Activated B cell treated with CpG ODN at 0.5 μM for 24 hours (primary cell): ENCODE measurements at regions not wholly inside any gene's neighbourhood (a gene's known extent, or its start where the extent isn't known, plus 50 kb on each side); places are given as distances from the start of the nearest gene placed in this dataset.

Experiments used
- ATAC-seq: fragments of 200-7000 bp; cut with Tn5 transposase; one replicate; pipeline ENCODE4 v1.10.0; 2021; ENCODE audit warnings: low read depth, mild to moderate bottlenecking, moderate library complexity
- CTCF ChIA-PET: fragments of 350-600 bp; sonication (Branson Sonifier 250); formaldehyde crosslinking; loops from one replicate; lab custom pipeline; 2021; ENCODE audit warnings: antibody characterized with exemption; lab: Charles Lee
- POLR2A ChIA-PET: fragments of 350-600 bp; sonication (Branson Sonifier 250); formaldehyde crosslinking; loops from one replicate; lab custom pipeline; 2021; ENCODE audit warnings: antibody characterized with exemption; lab: Charles Lee
- DNase-seq: peaks from one replicate; pipeline ENCODE4 v3.0.0; 2022
- H3K27ac Mint-ChIP-seq: one replicate; pipeline ENCODE4 v1.8.0; 2020; ENCODE audit warnings: mixed read lengths
- H3K27me3 Mint-ChIP-seq: one replicate; pipeline ENCODE4 v1.8.0; 2021; ENCODE audit warnings: mixed read lengths
- H3K36me3 Mint-ChIP-seq: one replicate; pipeline ENCODE4 v1.8.0; 2021; ENCODE audit warnings: low read depth, mixed read lengths
- H3K4me1 Mint-ChIP-seq: one replicate; pipeline ENCODE4 v1.8.0; 2021; ENCODE audit warnings: mixed read lengths
- H3K4me3 Mint-ChIP-seq: one replicate; pipeline ENCODE4 v1.8.0; 2020; ENCODE audit warnings: mild to moderate bottlenecking, mixed read lengths
- H3K9me3 Mint-ChIP-seq: one replicate; pipeline ENCODE4 v1.8.0; 2020; ENCODE audit warnings: mixed read lengths
- intact Hi-C: fragments of 100-400 bp; cut with micrococcal nuclease; formaldehyde crosslinking; loops from one replicate; pipeline ENCODE4 v1.15.1; 2024
- TF ChIP-seq, protein P1 (sequence below): fragments of 200-600 bp; IDR thresholded peaks from one replicate; pipeline ENCODE4 v1.8.0; 2022; ENCODE audit warnings: antibody characterized with exemption, mild to moderate bottlenecking

DNA sequence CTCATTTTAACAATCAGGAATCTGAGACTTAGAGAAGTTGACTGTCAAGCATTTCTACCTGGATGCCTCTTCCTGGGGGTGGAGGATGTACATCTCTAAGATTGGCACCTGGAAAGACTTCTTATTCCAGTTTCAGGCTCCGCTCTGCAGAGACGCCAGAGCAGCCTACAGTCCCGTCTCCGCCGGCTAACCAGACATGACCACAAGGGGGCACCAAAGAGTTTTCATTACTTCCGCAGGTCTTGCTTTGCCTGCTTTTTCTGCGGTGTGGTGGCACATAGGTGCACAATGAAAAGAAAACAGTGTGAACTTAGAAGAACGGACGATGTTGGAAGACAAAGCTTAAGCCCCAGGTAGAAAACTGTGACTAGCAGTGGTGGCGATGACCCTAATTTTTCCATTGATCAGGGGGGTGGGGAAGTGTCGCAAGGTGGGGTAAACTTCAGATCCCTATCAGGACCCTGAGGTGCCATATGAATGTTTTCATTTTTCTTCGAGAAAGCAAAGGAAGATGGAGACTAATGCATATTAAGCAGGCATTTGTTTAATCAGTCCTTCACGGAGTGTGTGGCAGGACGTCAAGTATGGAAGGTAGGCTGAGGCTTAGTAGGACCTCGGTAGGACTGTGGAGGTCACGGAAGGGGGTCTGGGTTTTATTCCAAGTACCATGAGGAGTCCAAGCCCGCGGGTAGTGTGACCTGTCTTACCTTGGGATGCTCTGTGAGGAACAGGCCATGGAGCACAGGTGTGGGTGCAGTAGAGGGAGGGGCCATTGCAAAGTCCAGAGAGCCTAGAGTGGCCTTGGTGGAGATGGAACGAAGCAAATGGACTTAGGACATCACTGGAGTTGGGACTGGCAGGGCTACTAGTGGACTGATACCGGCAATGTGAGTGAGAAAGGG is 60.1 kb upstream of the SORCS3 start:
- Mint-ChIP-seq H3K27ac (no peak overlapping the region), H3K9me3 (no peaks in the 10 kb centered on the region), H3K27me3 (peaks cover 21% of the 10 kb centered on the region), H3K36me3 (no peaks in the 10 kb centered on the region), H3K4me3 (no peak overlapping the region), H3K4me1 (no peaks in the 10 kb centered on the region)
- peak; percentile 54 for ATAC-seq
- DNase-seq: peak; percentile 21
- TF ChIP-seq, protein P1, sequence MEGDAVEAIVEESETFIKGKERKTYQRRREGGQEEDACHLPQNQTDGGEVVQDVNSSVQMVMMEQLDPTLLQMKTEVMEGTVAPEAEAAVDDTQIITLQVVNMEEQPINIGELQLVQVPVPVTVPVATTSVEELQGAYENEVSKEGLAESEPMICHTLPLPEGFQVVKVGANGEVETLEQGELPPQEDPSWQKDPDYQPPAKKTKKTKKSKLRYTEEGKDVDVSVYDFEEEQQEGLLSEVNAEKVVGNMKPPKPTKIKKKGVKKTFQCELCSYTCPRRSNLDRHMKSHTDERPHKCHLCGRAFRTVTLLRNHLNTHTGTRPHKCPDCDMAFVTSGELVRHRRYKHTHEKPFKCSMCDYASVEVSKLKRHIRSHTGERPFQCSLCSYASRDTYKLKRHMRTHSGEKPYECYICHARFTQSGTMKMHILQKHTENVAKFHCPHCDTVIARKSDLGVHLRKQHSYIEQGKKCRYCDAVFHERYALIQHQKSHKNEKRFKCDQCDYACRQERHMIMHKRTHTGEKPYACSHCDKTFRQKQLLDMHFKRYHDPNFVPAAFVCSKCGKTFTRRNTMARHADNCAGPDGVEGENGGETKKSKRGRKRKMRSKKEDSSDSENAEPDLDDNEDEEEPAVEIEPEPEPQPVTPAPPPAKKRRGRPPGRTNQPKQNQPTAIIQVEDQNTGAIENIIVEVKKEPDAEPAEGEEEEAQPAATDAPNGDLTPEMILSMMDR: no peak
- intact Hi-C loops: loop anchor here (5.0 kb wide), 1 partner anchor 289 kb away; no protein-coding TSS in a partner anchor
- POLR2A ChIA-PET: no interaction called here
- CTCF ChIA-PET: interaction anchor here (1.0 to 1.7 kb wide), 2 partner anchors 10 to 33 kb away, joined by 3 to 5 read pairs; no protein-coding TSS in a partner anchor

DNA sequence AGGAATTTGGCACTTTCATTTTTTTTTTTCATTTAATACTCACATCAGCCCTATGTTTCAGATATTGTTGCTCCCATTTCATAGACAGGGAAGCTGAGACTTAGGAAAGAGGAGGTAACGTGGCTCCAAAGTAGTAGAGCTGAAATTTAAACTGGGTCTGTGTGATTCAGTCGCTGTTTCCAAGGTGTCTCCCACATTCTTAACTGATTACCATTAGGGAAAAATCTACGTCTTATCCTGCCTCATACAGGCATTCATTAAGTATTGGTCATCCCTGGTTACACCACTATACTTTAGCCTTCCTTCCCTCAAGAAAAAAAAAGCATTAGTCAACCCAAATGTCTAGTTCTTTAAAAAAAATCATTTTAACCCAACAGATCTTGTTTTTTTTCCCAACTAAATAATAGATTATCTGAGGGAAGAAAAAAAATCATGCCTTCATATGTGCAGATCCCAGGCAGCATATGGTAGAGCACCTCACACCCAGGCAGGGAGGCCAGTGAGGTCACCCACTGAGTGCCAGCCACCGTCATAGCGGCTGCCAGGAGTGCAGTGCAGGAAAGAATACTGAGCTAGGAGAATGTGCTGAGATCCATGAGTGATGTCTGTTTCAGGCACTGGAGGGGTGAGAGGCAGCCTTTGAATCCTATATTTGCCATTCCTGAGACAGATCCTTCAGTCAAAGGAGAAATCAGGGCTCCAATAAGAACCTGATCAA is 59.0 kb upstream of the SORCS3 start:
- ChIA-PET POLR2A (no interaction called here), CTCF (interaction anchor here (1.0 kb wide), 1 partner anchor 32 kb away, joined by 3 read pairs; no protein-coding TSS in a partner anchor)
- Mint-ChIP-seq H3K4me3 (no peak overlapping the region), H3K36me3 (no peaks in the 10 kb centered on the region), H3K9me3 (no peaks in the 10 kb centered on the region), H3K27me3 (peaks cover 21% of the 10 kb centered on the region), H3K4me1 (no peaks in the 10 kb centered on the region), H3K27ac (no peak overlapping the region)
- DNase-seq (no peak), ATAC-seq (no peak)
- intact Hi-C loops: loop anchor here (5.0 kb wide), 1 partner anchor 290 kb away; no protein-coding TSS in a partner anchor
- TF ChIP-seq, protein P1: no peak

DNA sequence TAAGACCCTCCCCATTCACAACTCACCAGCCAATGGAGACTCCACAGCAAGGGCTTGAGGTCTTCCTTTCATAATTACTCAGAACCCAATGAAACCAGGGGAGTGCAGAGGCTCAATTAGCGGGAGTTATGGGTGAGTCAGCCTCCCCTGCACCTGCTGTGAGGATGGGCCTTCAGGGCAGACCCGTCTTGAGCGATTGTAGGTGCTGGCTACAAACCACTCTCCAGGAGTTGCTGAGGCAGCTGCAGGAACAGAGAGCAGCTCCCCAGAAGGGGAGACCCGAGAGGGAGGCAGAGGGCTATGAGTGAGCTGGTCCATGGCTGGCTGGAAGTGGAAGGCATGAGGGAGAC is 58.5 kb upstream of the SORCS3 start:
- Mint-ChIP-seq H3K27ac (no peak overlapping the region), H3K27me3 (peaks cover 21% of the 10 kb centered on the region), H3K4me3 (no peak overlapping the region), H3K9me3 (no peaks in the 10 kb centered on the region), H3K36me3 (no peaks in the 10 kb centered on the region), H3K4me1 (no peaks in the 10 kb centered on the region)
- DNase-seq: no peak
- POLR2A ChIA-PET: no interaction called here
- intact Hi-C loops: loop anchor here (5.0 kb wide), 1 partner anchor 290 kb away; no protein-coding TSS in a partner anchor
- TF ChIP-seq, protein P1: no peak
- CTCF ChIA-PET: no interaction called here
- no peak for ATAC-seq

DNA sequence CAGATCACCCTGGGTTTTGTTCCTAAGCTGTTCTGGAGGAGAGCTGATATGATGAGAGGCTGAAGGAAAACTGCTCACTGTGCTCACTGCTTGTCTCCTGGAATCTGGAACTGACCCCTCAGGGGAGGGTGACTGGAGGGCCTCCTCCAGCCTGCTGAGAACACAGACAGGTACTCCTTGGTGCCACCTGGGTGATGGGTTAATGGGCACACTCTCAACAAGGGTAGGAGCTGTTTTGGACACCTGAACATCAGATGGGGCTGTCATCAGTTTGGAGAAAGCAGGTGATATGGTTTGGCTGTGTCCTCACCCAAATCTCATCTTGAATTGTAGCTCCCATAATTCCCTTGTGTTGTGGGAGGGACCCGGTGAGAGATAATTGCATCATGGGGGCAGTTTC is 58.1 kb upstream of the SORCS3 start:
- CTCF ChIA-PET: no interaction called here
- H3K4me1 Mint-ChIP-seq: no peaks in the 10 kb centered on the region
- H3K36me3 Mint-ChIP-seq: no peaks in the 10 kb centered on the region
- intact Hi-C loops: loop anchor here (5.0 kb wide), 1 partner anchor 291 kb away; no protein-coding TSS in a partner anchor
- DNase-seq: no peak
- TF ChIP-seq, protein P1: no peak
- no peak overlapping the region for H3K4me3 Mint-ChIP-seq
- H3K27me3 Mint-ChIP-seq: peaks cover 21% of the 10 kb centered on the region
- H3K27ac Mint-ChIP-seq: no peak overlapping the region
- POLR2A ChIA-PET: no interaction called here
- no peaks in the 10 kb centered on the region for H3K9me3 Mint-ChIP-seq
- no peak for ATAC-seq

DNA sequence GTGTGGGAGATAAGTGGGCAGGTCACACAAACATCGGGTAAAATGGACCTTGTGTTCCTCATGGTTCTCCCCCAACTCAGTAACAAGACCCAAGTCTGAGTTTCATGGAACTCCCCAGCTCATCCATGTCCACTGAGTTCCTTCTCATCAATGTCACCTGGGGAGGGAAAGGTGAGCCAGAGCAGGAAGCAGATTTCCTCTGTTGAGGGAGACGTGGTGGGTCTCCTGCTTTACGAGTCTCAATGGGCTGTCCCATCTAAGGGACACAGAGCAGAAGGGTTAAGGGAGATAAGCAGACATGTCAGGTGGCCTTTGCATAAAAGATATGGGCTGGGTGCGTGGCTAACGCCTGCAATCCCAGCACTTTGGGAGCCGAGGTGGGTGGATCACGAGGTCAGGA is 56.5 kb upstream of the SORCS3 start:
- intact Hi-C loops: loop anchor here (5.0 kb wide), 1 partner anchor 292 kb away; no protein-coding TSS in a partner anchor
- ChIA-PET POLR2A (no interaction called here), CTCF (no interaction called here)
- ATAC-seq (no peak), DNase-seq (no peak)
- H3K27me3 Mint-ChIP-seq: peaks cover 22% of the 10 kb centered on the region
- no peaks in the 10 kb centered on the region for H3K9me3 Mint-ChIP-seq
- H3K36me3 Mint-ChIP-seq: no peaks in the 10 kb centered on the region
- no peak overlapping the region for H3K27ac Mint-ChIP-seq
- H3K4me3 Mint-ChIP-seq: no peak overlapping the region
- no peaks in the 10 kb centered on the region for H3K4me1 Mint-ChIP-seq
- TF ChIP-seq, protein P1: no peak
